ENCODE measurements at regions not wholly inside any gene's neighbourhood (a gene's known extent, or its start where the extent isn't known, plus 50 kb on each side); places are given as distances from the start of the nearest gene placed in this dataset.

GRCh38 chr3:188949996-188950395 is 221.8 kb upstream of the TPRG1 start:
- POLR2A ChIA-PET (ENCODE audit: partially characterized antibody), result no interaction called here
- peaks cover 3 to 12% (median 8%) of the 10 kb centered on the region in 4 experiments; a peak in 6 of 7 replicates for H3K4me1 ChIP-seq (replicated peaks in 1 of 4; ENCODE audit: control insufficient read depth in 3 of 4, insufficient read depth in 4 of 4, low read length in 3 of 4)
- FAIRE-seq, result no peak
- no peak overlapping the region for H2AK5ac ChIP-seq (ENCODE audit: low read depth, low read length)
- no peak for DNase-seq (ENCODE audit: low read depth in 1 of 2, low spot score in 2 of 2)
- no peak overlapping the region for H3K23ac ChIP-seq (ENCODE audit: insufficient read length)
- H3K4me3 ChIP-seq (ENCODE audit: extremely low read depth in 1 of 4, insufficient read depth in 2 of 4, low read depth in 3 of 4, low read length in 4 of 4), result no peak overlapping the region
- no peak overlapping the region for H3K18ac ChIP-seq (ENCODE audit: extremely low read depth, low read length)
- no peaks in the 10 kb centered on the region for H3K79me1 ChIP-seq (ENCODE audit: low read depth, low read length)
- no peak overlapping the region for H4K8ac ChIP-seq (ENCODE audit: extremely low read depth, insufficient read depth, low read length)
- H3K9me3 ChIP-seq (ENCODE audit: insufficient read depth in 2 of 2, low read depth in 1 of 2, low read length in 1 of 2), result no peaks in the 10 kb centered on the region
- H3K27me3 ChIP-seq (replicated peaks in 1 of 4; ENCODE audit: control insufficient read depth in 3 of 4, extremely low read depth in 1 of 4, insufficient read depth in 3 of 4, low read length in 3 of 4), result peaks cover 0 to 4% (median 1%) of the 10 kb centered on the region in 4 experiments; a peak in 1 of 7 replicates
- no peaks in the 10 kb centered on the region for H4K20me1 ChIP-seq (replicated peaks in 1 of 2; ENCODE audit: control insufficient read depth in 1 of 2, insufficient read depth in 2 of 2, low read length in 2 of 2)
- no peak overlapping the region for H3K14ac ChIP-seq (ENCODE audit: insufficient read length)
- CTCF ChIA-PET (ENCODE audit: partially characterized antibody), result interaction anchor here (1.5 kb wide), 1 partner anchor 119 kb away, joined by 4 read pairs; no protein-coding TSS in a partner anchor
- no peak overlapping the region for H2BK12ac ChIP-seq (ENCODE audit: low read depth, low read length)
- no peak overlapping the region for H4K91ac ChIP-seq (replicated peaks; ENCODE audit: insufficient read length, low read length)
- no peak overlapping the region for H2BK15ac ChIP-seq (ENCODE audit: low read length)
- H3K4ac ChIP-seq (replicated peaks; ENCODE audit: insufficient read length, low read depth, low read length), result no peak overlapping the region
- H3K36me3 ChIP-seq (ENCODE audit: control insufficient read depth in 2 of 4, insufficient read depth in 4 of 4, low read length in 3 of 4), result no peaks in the 10 kb centered on the region
- H3K23me2 ChIP-seq (ENCODE audit: low read depth, low read length), result peaks cover 4% of the 10 kb centered on the region
- H2AFZ ChIP-seq (ENCODE audit: low read length), result no peak overlapping the region
- H3K79me2 ChIP-seq (ENCODE audit: control insufficient read depth in 1 of 2, insufficient read depth in 2 of 2, low read length in 2 of 2), result no peaks in the 10 kb centered on the region
- no peak overlapping the region for H2BK120ac ChIP-seq (replicated peaks; ENCODE audit: low read depth, low read length)
- H3K4me2 ChIP-seq (ENCODE audit: insufficient read depth in 1 of 2, low read depth in 2 of 2, low read length in 2 of 2), result no peak overlapping the region
- H3K9ac ChIP-seq (replicated peaks in 1 of 4; ENCODE audit: extremely low read depth in 1 of 4, low read depth in 3 of 4, low read length in 3 of 4), result no peak overlapping the region
- H4K5ac ChIP-seq (ENCODE audit: insufficient read length, low read depth, low read length), result no peak overlapping the region
- 94% methylated on average over 1 of the region's 1 CpG; no CpG with 5 or more reads in 1 of the 2 experiments for WGBS, 2 experiments (ENCODE audit: extremely low coverage in 1 of 2, insufficient coverage in 1 of 2, insufficient read length in 1 of 2, insufficient replicate concordance in 2 of 2, low coverage in 1 of 2, low lambda C conversion rate in 2 of 2, missing lambda C conversion rate in 1 of 2)
- H2BK20ac ChIP-seq (ENCODE audit: low read length), result no peak overlapping the region
- no peak overlapping the region for H3K56ac ChIP-seq (replicated peaks; ENCODE audit: insufficient read length, low read depth, low read length)
- no peak overlapping the region for H3K27ac ChIP-seq (ENCODE audit: low read depth, low read length)
- no peak overlapping the region for H2BK5ac ChIP-seq (ENCODE audit: low read depth, low read length)
- no peak for TF ChIP-seq GABPA (IDR thresholded peaks at IDR 0.05; ENCODE audit: borderline replicate concordance, insufficient read depth, low read length)
